IPS DF 19.7 (cell line): ENCODE measurements at regions not wholly inside any gene's neighbourhood (a gene's known extent, or its start where the extent isn't known, plus 50 kb on each side); places are given as distances from the start of the nearest gene placed in this dataset.
"Not testable (repeated sequence)": the region's sequence is repeated elsewhere in the genome, so short reads cannot be mapped to it uniquely, and the experiment has no call there.

Source experiments
- DNase-seq: peaks from one replicate; pipeline ENCODE4 v3.0.0-alpha.2; 2013; ENCODE audit warnings: low read depth, low spot score

DNA sequence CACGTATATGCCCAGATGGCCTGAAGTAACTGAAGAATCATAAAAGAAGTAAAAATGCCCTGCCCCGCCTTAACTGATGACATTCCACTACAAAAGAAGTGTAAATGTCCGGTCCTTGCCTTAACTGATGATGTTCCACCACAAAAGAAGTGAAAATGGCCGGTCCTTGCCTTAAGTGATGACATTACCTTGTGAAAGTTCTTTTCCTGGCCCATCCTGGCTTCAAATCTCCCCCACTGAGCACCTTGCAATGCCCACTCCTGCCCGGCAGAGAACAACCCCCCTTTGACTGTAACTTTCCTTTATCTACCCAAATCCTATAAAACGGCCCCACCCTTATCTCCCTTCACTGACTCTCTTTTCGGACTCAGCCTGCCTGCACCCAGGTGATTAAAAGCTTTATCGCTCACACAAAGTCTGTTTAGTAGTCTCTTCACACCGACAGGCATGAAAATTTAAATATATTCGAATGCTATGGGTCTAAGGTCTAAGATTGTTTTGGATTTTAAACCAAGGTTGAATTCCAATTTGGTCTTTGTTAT lies 329.3 kb upstream of the POT1 start:
- DNase-seq = not testable (repeated sequence)

DNA sequence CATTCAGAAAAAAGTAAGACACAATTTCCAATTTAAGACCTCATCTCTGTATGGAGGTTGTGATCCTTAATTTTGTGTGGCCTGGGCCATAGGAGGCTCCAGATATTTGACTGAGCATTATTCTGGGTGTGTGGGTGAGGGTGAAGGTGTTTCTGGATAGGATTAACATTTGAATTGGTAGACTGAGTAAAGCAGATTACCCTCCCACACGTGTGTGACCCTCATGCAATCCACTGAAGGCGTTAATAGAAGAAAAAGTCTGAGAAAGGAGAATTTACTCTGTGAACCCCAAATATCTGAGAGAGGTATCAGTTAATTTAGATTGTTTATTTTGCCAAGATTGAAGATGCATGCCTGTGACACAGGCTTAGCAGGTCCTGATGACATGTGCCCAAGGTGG lies 328.0 kb upstream of the POT1 start:
- no peak for DNase-seq

DNA sequence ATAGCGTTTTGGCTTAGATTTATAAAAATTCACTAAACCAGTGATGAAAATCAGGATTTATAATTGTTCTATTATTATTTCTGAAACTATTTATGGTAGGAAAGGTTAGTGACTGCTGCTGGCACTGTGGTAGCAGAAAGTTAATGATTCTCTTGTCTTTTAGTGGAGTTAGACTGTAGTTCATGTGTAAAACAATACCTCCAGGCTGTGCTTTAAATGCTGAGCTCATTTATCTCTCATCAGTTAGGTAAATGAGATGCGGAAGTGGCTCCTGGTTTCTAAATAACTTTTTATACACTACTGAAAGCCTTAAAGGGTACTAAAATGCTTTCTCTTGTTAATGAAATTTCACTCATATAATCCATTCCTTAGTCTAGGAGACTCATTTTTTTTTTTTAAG lies 326.8 kb upstream of the POT1 start:
- no peak for DNase-seq

DNA sequence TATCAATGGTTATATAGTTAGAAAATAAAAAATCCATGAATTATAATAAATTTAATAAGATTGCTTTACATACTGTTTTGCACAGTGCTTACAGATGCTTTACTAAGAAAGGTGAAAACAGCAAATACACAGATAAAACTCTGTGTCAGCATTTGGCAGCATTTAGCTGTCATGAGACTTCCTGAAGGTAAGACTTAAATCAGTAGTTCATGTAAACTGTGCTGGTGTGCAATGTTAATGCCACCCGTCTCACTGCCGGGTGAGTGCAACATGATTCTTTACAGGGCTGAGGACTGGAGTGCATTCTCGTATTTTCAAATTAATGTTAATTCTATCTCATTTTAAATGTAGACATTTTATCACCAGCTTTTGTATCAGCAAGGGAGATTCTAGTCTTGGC lies 326.2 kb upstream of the POT1 start:
- DNase-seq = no peak

DNA sequence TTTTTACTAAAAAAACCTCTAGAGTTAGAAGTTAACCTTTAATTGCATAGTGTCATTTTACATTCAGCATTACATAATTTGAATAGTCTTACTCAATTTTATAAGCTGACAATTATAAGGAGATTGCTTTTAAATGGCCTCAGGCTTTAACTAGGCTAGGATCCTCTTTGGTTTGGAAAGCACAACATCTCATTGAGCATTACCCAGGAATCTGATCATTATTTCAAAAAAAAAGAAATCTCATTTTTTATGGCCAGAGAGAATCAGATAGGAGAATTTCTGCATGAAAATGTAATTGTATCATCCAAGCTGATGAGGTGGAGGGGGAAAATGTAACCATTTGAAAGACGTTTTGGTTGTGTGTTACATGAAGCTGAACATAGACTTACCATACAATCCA lies 324.9 kb upstream of the POT1 start:
- no peak for DNase-seq

DNA sequence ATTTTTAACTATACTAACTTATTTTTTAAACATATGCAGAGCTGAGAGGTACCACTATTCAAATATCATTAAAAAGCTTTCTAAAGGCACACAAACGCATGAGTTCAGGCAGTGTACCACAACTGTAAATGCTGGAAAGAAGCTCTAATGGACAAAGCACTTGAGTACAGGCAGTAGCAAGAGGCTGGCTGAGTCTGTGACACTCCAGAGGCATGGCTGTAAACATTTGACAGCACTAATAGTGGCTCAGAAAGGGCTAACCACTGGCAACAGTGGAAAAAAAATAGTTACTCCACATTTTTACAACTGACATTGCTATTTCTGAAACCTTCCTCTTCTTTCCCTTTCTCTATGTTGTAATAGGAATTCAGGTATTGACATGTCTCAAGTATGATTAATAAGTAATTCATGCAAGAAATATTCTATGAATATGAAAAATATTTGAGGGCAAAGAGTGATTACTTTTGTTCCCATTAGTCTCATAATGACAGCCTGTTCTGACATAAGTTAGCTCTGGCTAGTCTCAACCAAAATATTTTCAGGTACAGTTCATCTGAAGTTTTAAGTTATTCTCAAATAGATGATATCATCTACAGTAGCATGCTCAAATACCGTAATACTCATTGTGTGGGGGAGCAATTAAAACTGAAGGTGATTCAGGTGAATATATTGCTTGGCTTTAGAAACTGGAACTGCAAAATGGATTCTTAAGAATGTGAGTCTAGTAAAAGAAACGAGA lies 324.0 kb upstream of the POT1 start:
- no peak for DNase-seq

DNA sequence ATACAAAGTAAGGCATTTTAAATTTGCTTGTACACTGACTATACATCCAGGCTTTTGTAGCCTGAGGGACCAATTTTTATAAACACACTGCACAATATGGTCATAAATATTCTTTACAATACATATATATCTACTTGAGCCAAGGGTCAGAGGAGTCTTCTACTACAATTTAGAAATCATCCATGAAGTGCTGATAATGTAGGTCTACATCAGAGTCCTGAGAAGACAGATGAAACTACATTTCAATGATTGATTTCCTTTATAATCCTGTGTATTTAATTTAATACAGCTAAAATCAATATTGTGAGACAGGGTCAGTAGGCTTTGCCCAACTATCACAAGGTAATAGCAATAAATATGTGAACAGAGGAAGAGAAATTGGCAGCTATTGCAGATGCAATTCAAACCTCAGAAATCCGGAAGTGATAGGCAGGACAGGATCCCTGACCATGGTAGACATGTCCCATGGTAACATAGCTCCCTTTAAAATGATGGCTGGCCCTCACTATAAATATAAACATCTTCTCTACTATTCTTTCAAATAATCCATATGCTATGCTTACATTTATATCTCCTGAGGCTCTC lies 318.0 kb upstream of the POT1 start:
- DNase-seq = no peak

DNA sequence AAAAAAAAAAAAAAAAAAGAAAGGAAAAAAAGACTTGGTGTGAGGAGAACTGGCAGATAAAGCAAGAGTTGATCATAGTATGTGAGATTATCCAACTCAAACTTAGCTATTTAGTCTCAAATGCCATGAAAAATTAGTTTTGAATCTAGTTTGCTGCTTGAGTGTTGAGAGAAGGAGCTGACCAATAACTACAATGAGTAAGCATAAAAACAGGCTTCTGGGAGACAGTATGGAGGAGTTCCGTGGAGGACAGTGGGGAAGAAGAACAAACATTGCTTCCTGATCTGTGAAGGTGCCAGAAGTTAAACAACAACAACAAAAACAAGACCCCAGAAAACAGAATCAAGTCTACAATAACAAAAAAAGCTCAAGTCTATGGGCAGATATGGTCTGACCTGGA lies 317.1 kb upstream of the POT1 start:
- DNase-seq = no peak

DNA sequence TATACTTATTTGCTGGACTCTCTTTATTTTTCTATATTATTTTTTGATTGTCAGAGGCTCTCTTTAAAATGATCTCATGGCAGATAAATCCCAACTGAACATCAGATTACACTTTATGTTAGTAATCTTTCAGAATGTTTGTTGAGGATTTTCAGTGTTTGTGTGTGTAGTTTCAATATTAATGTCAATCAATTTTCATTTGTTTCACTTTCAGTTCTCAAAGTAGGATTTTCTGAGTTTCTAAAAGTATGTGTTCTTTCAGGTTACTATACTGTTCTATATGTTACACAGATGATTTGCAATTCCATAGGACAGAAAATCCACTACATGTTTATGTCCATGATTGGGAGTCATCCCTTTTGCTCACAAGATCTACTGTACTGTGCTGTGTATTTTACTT lies 311.9 kb upstream of the POT1 start:
- DNase-seq = no peak

DNA sequence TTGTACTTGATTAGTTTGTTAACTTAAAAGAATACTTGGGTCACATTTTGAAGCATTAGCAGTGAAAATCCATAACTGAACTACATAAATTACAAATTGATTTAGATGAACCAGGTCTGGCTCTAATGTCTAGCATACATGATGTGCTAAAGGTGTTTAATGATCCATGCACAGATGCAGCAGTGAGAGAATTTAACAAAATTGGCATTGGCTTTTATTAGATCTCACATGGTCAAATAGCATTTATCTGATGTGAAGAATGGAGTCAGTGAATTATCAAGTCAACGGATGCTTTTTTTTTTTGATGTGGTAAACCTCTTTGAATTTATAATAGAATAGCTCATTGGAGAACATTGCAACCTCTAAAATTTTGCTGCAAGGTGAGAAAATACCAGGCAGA lies 293.0 kb upstream of the POT1 start:
- no peak for DNase-seq

DNA sequence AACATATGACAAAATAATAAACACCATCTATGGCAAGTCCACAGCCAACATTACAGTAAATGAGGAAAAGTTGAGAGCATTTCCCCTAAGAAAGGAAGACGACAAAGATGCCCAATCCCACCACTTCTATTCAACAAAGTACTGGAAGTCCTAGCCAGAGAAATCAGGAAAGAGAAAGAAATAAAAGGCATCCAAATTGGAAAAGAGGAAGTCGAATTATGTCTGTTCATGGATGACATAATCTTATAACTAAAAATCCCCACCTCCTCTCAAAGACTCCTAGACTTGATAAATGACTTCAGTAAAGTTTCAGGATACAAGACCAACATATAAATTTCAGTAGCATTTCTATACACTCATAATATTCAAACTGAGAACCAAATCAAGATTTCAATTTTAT lies 288.5 kb upstream of the POT1 start:
- DNase-seq = no peak

DNA sequence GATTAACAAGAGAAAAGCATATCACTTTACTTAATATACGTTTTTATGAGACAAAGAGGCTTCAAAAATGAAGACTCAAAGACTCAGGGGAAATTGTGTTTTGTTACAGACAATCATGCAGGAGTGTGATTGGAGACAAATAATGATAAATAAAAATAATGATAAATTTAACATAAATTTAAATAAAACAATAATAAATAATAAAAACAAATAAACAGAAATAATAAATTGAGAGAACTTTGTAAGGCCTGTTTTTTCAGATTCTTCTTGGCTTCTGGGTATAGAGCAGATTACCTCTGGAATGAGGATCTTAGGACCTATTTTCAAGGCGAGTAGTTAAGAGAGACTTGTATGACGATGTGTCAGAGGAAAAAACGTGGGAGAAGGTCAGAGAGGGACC lies 271.4 kb upstream of the POT1 start:
- DNase-seq = no peak

DNA sequence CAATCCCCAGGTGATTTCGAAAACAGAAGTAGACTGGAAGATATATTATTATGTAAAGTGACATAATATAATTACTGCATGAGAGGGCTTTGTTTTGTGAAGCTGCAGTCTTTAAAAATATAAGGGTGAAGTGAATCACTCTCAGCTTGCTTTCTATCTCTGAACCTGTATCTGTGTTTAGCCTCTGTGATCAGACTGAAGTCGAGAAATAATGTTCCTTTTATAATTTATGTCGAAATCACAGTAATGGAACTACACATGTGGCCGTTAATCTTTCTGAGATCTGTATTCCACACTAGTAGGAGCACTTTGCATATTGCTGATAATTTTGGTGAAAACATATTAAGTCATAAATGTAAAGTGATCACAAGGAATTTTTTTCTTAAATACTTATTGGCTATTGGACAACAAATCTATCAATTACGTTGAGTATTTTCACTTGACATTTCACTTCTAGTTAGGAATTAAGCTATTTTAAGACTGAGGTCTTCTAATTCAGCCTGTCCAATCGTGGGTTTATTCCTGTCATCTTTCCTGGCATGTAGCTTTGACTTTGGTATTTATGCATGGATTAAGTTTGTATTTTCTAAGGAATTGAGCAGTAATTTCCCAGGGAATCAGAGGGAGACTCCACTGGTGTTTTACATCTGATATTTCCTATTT lies 268.2 kb upstream of the POT1 start:
- DNase-seq = no peak

DNA sequence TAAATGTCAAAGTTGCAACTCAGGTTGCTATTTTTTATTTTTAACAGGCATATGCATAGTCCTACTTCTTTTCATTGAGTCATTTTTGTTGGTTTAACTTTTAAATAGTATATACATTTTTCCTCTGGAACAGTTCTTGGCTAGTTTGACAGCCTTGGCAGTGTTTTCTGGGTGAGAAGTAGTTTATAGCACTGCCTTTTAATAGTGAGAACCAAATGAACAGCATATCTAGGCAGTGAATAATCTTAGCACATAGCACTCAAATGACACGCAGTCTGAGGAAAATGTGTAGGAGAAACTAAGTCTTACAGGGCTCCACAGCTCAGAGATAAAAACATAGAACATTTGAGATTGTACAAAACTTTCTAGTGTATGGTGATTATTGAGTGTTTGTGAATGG lies 265.5 kb upstream of the POT1 start:
- no peak for DNase-seq

DNA sequence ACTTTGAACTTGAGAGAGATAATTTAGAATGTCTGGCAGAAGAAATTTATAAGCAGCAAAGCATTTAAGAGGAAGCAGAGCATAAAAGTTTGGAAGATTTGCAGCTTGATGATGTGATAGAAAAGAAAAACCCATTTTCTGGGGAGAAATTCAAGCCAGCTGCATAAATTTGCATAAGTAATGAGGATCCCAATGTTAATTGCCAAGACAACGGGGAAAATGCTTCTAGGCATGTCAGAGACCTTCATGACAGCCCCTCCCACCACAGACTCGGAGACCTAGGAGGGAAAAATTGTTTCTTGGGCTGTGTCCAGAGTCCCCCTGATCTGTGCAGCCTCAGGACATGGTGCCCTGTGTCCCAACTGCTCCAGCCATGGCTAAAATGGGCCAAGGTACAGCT lies 263.6 kb upstream of the POT1 start:
- DNase-seq = no peak

DNA sequence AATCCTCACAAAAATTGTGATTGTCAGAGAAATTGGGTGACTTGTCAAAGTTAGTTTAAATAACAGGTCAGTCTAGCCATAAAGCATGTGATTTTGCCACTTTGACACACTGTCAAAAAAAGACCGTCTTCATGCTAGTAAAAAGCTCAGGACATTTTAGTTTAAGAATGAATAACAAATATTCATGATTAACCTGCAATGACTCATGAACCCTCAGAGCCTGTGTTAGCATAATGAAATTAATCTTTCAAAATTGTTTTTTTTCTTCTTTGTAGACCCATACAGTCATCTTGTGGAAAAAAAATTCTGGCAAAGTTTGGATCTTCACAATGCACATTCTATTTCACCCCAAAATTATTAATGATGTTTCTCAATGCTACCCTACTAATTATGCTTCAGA lies 255.2 kb upstream of the POT1 start:
- no peak for DNase-seq

DNA sequence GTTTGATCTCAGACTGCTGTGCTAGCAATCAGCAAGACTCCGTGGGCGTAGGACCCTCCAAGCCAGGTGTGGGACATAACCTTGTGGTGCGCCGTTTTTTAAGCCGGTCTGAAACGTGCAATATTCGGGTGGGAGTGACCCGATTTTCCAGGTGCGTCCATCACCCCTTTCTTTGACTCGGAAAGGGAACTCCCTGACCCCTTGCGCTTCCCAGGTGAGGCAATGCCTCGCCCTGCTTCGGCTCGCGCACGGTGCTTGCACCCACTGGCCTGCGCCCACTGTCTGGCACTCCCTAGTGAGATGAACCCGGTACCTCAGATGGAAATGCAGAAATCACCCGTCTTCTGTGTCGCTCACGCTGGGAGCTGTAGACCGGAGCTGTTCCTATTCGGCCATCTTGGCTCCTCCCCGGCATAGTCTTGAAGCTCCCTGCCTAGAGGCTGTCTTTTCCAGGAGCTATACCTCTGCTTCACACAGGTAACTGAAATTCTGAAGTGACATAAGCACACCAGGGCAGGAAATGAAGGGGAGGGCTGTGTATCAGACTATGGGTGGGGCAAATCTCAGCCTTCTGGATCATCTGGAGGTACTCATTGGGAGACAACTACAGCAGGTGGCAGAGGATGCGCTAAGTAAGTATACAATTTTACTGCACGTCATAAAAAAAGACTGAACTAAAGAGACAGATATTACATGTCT lies 252.1 kb upstream of the POT1 start:
- not testable (repeated sequence) for DNase-seq

DNA sequence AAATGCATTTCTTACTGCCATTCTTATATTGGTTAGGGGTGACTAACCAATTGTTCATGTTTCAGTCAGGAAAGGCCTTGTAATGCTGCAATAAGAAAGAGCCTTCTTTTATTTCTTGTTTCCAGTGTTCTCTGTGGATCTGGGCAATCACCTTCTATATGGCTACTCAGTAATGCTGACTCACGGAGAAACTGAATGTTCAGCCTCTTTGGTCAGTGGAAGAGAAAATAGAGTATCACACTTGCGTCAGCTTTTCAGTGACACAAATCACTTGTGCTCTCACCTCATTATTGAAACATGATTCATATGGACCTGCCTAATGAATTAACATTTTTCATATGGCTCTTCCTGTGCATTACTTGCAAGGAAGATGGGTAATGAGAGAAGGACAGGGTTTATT lies 243.9 kb upstream of the POT1 start:
- DNase-seq = no peak

DNA sequence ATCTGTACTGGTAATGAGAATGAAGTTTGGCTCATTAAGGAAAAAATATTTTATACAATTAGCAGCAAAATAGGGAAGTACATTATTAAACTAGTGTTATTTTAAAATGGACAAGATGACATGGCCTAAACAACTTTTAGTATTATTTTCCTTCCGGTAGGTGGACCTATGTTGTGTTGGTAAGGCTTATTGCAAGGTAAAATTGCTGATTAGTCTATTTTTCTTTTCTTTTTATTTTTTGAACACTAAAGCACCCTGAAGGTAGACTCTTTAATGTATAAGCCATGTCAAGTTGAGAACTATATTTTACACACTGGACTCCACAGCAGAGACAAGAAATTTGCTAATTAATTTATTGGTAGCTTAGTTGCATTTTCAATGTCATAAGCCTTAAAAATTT lies 239.5 kb upstream of the POT1 start:
- no peak for DNase-seq

DNA sequence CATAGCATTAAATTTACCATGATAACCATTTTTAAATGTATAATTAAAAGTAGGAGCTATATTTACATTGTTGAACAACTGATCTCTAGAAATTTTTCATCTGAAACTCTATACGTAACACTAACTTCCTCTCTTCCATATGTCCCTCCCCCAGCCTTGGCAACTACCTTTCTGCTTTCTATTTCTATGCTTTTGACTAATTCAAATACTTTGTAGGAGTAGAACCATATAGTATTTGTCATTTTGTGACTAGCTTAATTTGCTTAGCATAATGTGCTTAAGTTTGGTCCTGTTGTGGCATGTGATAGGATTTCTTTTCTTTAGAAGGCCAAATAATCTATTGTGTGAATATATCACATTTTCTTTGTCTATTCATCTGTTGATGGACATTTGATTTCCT lies 225.3 kb upstream of the POT1 start:
- DNase-seq = no peak

DNA sequence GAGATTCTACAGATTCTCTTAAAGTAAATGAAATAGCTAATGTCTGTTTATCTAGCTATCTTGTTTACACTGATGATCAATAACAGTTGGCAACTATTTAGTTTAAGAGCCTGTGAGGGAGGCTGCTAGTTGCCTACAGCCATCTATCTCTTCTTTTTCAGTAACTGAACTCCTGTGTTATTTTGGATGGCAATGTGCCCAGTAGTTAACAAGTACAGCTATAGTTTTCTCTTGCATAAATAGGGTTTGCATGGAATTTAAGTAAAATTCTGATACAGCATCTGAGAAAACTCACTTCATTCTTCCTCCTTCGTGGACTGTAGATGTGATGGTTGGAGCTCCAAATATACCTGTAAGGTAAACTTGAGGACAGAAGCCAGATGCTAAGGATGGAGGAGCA lies 219.5 kb upstream of the POT1 start:
- DNase-seq = no peak

DNA sequence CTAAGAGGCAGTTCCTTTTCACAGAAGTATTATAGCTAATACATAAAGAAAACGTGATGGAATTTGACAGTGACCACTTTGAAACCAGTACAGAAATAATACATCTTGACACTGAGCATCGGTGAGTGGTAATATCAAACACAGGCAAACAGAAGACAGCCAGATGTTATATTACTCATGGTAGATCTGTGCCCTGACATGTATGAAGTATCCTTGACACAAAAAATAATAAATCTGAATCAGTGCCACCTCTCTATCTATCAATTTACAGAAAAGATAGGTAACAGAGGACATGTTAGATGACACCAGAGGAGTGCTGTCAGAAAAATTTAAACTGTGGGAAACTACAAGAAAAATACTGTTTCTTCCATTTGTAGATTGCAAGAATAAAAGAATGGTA lies 217.4 kb upstream of the POT1 start:
- DNase-seq = no peak
